Stimulated activated CD8-positive, alpha-beta memory T cell treated with anti-CD3 and anti-CD28 coated beads, Interleukin-4, amount 100 ng/mL, for 24 hours (primary cell): ENCODE measurements at regions not wholly inside any gene's neighbourhood (a gene's known extent, or its start where the extent isn't known, plus 50 kb on each side); places are given as distances from the start of the nearest gene placed in this dataset.

ENCODE experiments used
- DNase-seq: peaks from one replicate; pipeline ENCODE4 v3.0.0-alpha.2; 2020; ENCODE audit warnings: low read depth

GRCh38 chr6:167674486-167674885, 152.2 kb upstream of the AFDN start:
- DNase-seq = no peak

- no peak for DNase-seq
Measured at GRCh38 chr6:167676000-167676665, 150.6 kb upstream of the AFDN start.

- DNase-seq = no peak
Measured at GRCh38 chr6:167676666-167677421, 149.9 kb upstream of the AFDN start.

GRCh38 chr6:167677422-167677789, 149.3 kb upstream of the AFDN start:
- DNase-seq = no peak

GRCh38 chr6:167678102-167679101, 148.3 kb upstream of the AFDN start:
- DNase-seq = no peak

GRCh38 chr6:167679122-167679736, 147.5 kb upstream of the AFDN start:
- DNase-seq = no peak

- no peak for DNase-seq
Measured at GRCh38 chr6:167679790-167680604, 146.7 kb upstream of the AFDN start.

- DNase-seq = no peak
Measured at GRCh38 chr6:167680605-167681149, 146.0 kb upstream of the AFDN start.

- no peak for DNase-seq
Measured at GRCh38 chr6:167682125-167682524, 144.6 kb upstream of the AFDN start.

- no peak for DNase-seq
Measured at GRCh38 chr6:167682546-167683027, 144.1 kb upstream of the AFDN start.

- no peak for DNase-seq
Measured at GRCh38 chr6:167683028-167683862, 143.5 kb upstream of the AFDN start.

- no peak for DNase-seq
Measured at GRCh38 chr6:167684276-167685104, 142.2 kb upstream of the AFDN start.

- no peak for DNase-seq
Measured at GRCh38 chr6:167685654-167686053, 141.1 kb upstream of the AFDN start.

GRCh38 chr6:167686204-167686893, 140.4 kb upstream of the AFDN start:
- no peak for DNase-seq

- DNase-seq = no peak
Measured at GRCh38 chr6:167687116-167687725, 139.5 kb upstream of the AFDN start.

- DNase-seq = no peak
Measured at GRCh38 chr6:167688123-167688522, 138.6 kb upstream of the AFDN start.

GRCh38 chr6:167689278-167689677, 137.4 kb upstream of the AFDN start:
- DNase-seq = no peak

GRCh38 chr6:167689751-167690150, 137.0 kb upstream of the AFDN start:
- no peak for DNase-seq
